SU-DHL-6 (cell line): ENCODE measurements at regions not wholly inside any gene's neighbourhood (a gene's known extent, or its start where the extent isn't known, plus 50 kb on each side); places are given as distances from the start of the nearest gene placed in this dataset.

Experiments
- EZH2phosphoT487 ChIP-seq: fragments of 200-600 bp; sonication (generic), shearing (Covaris generic); conservative IDR thresholded peaks from 2 replicates; pipeline ENCODE4 v1.6.1; 2018; ENCODE audit warnings: mild to moderate bottlenecking, antibody characterized with exemption, low read length, moderate library complexity, mixed read lengths
- TF ChIP-seq, protein P1 (sequence below): fragments of 200-600 bp; sonication (generic); IDR thresholded peaks from one replicate; pipeline ENCODE4 v1.5.1; 2017; ENCODE audit warnings: antibody characterized with exemption, mild to moderate bottlenecking, low read length, moderate library complexity; ENCODE audit not compliant: insufficient read depth, poor library complexity, severe bottlenecking

DNA sequence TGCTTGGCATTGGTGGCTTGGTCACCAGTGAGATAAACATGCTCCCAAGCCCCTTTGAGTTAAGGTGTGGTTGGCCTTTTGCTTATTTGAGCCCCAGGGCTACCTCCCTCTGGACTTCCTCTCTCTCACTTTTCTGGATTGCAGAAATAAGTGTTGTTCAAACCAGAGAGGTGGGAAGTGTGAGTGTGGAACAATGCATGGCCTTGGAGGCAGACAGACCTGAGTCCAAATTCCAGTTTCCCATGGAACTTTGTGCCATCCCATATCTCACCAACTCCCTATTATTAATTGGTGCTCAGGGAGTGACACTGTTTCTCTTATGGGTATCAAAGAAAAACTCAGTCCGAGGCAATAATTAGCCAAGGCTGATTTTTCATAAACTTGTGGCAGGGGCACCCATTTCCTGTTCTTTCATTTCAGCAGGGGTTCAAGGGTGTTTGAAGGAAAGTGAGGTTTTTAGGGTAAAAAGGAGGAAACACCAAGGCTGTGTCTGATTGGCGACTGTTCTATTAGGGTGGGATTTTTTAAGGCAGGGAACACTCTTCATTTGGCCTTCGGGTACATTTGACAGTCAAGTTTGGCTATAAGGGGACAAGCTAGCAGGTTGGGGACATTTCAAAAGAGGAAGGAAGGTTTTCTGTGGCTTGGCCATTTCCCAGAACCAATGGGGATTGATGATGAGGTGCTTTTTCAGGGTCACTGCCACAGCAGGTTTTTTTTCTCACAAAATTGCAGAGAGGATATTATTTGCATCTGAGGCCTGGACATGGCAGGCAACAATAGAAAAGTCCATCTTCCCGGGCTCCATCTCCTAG, 148.8 kb upstream of the NPY start:
- TF ChIP-seq, protein P1, sequence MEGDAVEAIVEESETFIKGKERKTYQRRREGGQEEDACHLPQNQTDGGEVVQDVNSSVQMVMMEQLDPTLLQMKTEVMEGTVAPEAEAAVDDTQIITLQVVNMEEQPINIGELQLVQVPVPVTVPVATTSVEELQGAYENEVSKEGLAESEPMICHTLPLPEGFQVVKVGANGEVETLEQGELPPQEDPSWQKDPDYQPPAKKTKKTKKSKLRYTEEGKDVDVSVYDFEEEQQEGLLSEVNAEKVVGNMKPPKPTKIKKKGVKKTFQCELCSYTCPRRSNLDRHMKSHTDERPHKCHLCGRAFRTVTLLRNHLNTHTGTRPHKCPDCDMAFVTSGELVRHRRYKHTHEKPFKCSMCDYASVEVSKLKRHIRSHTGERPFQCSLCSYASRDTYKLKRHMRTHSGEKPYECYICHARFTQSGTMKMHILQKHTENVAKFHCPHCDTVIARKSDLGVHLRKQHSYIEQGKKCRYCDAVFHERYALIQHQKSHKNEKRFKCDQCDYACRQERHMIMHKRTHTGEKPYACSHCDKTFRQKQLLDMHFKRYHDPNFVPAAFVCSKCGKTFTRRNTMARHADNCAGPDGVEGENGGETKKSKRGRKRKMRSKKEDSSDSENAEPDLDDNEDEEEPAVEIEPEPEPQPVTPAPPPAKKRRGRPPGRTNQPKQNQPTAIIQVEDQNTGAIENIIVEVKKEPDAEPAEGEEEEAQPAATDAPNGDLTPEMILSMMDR: no peak
- TF ChIP-seq EZH2phosphoT487: no peak
